ENCODE measurements at regions not wholly inside any gene's neighbourhood (a gene's known extent, or its start where the extent isn't known, plus 50 kb on each side); places are given as distances from the start of the nearest gene placed in this dataset.

- DNase-seq = no peak
Observed at GRCh38 chr13:111519490-111520170, 199.2 kb downstream of the TEX29 start.

- no peak for DNase-seq
Observed at GRCh38 chr13:111521030-111521429, 200.6 kb downstream of the TEX29 start.

- no peak for DNase-seq
Observed at GRCh38 chr13:111521691-111522229, 201.3 kb downstream of the TEX29 start.

GRCh38 chr13:111525320-111526118, 205.1 kb downstream of the TEX29 start:
- no peak for DNase-seq

GRCh38 chr13:111526922-111527321, 206.5 kb downstream of the TEX29 start:
- DNase-seq = no peak

- no peak for DNase-seq
Observed at GRCh38 chr13:111527614-111528229, 207.3 kb downstream of the TEX29 start.

- DNase-seq = no peak
Observed at GRCh38 chr13:111528513-111528912, 208.1 kb downstream of the TEX29 start.

GRCh38 chr13:111530137-111530870, 209.9 kb downstream of the TEX29 start:
- DNase-seq = no peak

GRCh38 chr13:111531505-111531904, 211.1 kb downstream of the TEX29 start:
- no peak for DNase-seq

- DNase-seq = no peak
Observed at GRCh38 chr13:111532111-111532510, 211.7 kb downstream of the TEX29 start.

- no peak for DNase-seq
Observed at GRCh38 chr13:111533900-111534683, 213.7 kb downstream of the TEX29 start.

GRCh38 chr13:111534751-111535522, 214.5 kb downstream of the TEX29 start:
- no peak for DNase-seq

- DNase-seq = no peak
Observed at GRCh38 chr13:111535523-111535811, 215.0 kb downstream of the TEX29 start.

GRCh38 chr13:111536075-111536642, 215.7 kb downstream of the TEX29 start:
- DNase-seq = no peak

GRCh38 chr13:111537115-111537728, 216.8 kb downstream of the TEX29 start:
- DNase-seq = no peak

GRCh38 chr13:111537843-111538499, 217.5 kb downstream of the TEX29 start:
- no peak for DNase-seq

- no peak for DNase-seq
Observed at GRCh38 chr13:111539252-111539651, 218.8 kb downstream of the TEX29 start.

GRCh38 chr13:111539791-111540446, 219.5 kb downstream of the TEX29 start:
- DNase-seq = no peak

GRCh38 chr13:111540486-111540885, 220.0 kb downstream of the TEX29 start:
- DNase-seq = no peak

GRCh38 chr13:111541345-111541744, 220.9 kb downstream of the TEX29 start:
- no peak for DNase-seq
